GM21360 (cell line): ENCODE measurements at regions not wholly inside any gene's neighbourhood (a gene's known extent, or its start where the extent isn't known, plus 50 kb on each side); places are given as distances from the start of the nearest gene placed in this dataset.
"Not testable (repeated sequence)": the region's sequence is repeated elsewhere in the genome, so short reads cannot be mapped to it uniquely, and the experiment has no call there.

Experiments
- ATAC-seq: cut with Tn5 transposase; IDR thresholded peaks from one replicate; pipeline ENCODE4 v1.9.1; 2021; ENCODE audit warnings: mild to moderate bottlenecking, moderate library complexity; ENCODE audit not compliant: unreplicated experiment

DNA sequence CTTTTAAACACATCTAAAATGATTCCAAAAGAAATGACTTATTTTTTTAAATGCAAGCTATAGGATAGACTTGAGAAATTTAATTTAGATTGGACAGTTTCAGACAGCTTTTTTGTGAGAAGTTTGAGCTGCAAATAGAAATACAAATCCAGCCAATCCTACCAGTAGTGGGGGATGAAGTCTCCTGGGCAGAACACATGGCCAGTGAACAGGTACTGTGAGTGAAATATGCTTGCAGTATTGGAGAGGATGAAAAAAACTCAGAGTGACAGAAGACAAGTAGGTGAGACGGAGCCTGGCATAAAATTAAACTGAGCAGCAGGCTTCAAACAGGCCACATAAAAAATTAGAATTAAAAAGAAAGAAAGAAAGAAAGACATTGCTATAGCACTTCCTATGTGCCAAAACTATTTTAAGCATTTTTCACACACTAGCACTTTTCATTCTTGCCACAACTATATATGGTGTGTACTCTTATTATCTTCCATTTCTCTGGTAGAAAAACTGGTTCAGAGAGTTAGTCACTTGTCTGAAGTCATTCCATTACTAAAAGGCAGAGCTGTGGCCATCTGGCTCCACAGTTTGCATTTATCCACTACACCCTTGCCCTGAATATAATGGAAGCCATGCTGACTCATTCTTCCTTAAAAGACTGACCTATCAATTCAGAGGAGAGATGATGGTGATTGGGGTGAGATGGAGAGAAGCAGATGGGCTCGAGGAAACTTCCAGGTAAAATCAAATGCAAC, 310.2 kb upstream of the CTNND2 start:
- ATAC-seq = no peak

DNA sequence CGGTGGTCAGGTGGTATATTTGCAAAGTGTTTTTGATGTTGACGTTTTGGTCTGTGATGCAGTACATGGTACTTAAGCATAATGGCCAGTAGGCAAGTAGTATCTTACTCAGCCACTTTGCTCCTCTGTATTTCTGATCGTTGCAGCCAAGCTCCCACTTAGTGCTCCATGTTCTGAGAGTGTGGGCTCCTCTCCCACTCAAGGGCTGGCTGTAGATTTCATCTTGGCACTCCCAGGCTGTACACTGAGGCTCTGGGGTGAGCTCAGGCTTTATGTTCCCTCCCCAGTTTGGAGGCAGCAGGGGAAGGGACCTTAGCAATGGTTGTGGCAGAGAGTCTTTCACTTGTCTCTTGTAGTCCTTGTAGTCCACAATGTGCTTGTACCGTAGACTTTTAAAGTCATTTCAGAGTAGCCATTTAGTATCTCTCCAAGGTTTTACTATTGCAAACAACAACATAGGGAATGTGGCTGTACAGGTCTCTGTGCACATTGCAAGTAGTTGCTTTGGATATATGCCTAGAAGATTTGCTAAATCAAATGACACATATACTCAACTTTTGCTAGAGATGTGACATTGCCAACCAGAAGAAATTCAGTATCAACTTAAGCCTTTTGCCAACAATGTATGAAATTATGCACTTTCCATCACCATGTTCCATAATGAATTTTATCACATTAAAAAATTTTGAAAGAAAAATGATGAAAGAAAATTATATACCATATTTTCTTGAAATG, 304.3 kb upstream of the CTNND2 start:
- ATAC-seq = no peak

DNA sequence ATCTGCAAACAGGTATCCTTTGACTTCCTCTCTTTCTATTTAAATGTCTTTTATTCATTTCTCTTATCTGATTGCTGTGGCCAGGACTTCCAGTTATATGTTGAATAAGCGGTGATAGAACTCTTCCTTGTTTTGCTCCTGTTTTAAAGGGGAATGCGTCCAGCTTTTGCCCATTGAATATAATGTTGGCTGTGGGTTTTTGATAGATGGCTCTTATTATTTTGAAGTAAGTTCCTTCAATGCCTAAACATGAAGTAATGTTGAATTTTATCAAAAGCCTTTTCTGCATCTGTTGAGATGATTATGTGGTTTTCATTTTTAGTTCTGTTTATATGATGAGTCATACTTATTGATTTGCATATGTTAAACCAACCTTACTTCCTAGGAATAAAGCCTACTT, 300.5 kb upstream of the CTNND2 start:
- ATAC-seq = no peak

DNA sequence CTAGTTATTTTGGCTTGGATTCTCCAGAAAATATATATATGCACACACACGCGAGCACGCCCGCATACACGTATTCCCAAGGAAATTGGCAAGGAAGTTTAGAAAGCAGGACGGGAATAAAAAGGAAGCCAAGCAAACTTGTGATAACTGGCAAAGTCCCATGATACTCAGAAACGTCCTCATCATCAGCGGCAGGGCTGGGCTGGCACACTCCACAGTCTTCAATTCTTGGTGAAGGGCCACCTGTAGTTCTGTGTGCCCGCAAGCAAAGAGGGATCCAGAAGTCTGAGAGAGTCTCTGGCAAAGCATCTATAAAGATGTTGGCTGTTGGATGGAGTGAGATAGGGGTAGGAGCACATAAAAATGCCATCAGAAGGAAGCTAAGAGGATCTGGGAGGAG, 289.3 kb upstream of the CTNND2 start:
- ATAC-seq = no peak

DNA sequence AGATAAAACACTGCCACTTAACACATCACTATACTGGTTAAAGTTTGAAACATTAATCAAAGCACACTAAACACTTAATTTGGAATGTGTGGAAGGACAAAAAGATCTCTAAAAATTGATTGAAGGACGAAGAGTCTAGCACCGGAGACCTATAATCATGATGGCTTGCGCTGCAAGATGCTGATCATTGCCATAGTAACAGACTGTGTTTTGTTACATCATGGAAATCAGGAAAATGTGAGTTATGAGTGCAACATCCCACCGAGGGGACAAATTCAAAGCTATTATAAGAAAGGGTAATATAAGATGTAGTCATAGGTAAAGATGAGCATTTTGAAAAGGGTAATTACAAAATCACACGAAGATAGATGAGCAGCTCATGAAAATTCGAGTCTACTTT, 278.8 kb upstream of the CTNND2 start:
- ATAC-seq = no peak

DNA sequence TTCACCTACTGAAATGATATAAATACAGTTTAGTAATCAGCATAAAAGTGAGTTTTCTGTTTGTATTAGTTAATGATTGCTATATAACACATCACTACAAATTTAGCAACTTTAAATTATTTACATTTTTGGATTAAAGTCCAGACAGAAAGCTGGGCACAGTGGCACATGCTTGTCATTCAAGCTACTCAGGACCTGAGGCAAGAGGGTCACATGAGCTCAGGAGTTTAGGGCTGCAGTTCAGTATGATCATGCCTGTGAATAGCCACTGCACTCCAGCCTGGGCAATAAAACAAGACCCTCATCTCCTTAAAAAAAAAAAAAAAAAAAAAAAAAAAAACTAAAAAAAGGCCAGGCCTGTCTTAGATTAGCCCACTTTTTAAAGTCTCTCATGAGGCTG, 273.6 kb upstream of the CTNND2 start:
- no peak for ATAC-seq

DNA sequence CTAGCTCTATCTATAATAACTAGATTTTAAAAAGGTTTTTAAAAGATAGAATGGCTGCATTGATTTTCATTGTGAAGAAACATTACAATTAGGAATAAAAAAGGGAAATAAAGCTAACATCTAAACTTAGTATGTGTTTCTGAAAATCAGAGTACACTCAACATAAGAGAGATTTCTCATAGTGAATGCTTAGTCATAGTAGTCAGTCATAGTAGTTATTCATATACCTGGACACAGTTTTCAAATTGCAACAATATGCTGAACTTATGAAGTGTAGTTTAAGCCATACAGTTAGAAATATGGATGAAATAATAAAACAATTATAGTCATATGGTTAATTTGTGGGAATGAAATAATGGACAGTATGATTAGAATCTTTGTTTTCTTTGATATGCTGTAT, 273.0 kb upstream of the CTNND2 start:
- ATAC-seq = no peak

DNA sequence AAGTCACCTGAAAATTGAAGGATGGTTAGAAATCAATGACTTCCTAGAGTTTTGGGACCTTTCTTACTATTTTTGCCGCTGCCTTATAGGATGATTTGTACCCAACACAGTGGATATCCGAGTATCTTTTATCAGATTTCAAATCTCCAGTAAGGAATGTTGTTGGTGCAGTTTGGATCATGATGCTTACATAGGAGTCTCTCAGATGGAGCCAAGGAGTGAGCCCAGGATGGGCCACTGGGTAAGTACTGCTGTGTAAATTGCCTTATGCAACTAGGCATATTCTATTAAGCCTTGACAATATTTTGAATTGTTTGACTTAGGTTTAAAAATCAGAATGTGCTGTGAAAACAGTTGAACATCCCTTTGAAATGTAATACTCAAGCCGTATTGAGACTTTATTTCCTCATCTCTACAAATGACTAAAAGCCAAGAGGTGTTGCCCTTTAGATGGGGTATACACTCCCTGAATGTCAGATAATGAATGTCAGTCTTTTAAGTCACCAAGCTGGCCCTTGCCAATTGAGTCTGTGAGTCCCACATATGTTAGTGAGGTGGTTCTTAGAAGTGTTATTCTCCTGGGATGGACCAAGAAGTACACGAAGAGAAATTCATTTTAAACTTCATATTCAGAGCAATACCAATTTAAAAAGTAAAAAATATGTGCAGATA, 271.8 kb upstream of the CTNND2 start:
- no peak for ATAC-seq

DNA sequence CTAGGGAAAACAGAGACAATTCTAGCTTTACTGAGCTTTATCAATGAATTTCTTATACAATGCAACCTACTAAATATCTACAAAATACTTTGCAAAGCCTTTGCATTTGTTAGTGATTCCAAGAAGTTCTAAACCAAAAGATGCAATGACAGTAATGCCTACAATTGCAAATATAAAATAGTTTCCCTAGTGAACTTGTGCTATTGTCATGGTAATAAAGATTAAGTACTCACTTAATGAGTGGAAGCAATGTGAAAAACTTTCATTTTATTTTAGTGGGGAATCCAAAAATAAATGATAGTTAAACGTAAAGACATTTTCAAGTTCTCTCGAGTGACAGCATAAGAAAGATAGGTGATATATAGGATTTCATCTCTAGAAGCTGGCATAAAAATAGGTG, 270.5 kb upstream of the CTNND2 start:
- ATAC-seq = no peak

DNA sequence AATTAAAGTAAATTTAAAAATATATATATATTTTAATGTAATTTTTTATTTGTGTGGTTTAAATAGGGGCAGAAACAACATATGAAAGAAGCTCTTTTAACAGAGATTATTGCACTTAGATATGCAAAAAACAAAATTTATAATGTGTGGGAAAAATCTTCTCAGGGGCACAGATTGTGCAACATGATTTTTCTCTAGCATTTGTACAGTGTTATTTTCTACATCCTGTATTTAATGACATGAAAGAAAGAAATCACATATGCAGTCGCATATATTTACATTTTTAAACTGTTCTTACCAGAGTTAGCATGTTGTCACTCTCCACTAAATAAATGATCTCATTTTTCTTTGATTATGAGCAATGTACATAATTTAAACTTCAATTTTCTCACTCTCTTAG, 265.3 kb upstream of the CTNND2 start:
- ATAC-seq = no peak

DNA sequence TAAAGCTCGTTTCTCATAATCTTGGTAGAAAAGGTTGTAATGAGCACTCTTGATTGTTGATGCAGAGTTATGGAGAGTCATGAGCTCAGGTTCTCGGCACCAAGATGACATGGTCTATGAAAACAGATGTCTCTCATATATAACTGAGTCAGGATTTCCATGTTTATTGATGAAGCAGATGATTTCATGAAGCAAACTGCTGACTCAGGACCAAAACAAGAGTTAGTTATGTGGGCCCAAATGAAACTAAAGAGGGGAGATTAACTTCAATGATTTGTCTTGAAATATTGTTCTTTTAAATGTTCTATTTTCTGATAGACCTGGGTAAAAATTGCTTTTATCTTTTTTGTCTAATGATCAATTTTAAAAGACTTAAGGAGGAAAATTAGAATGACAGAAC, 258.6 kb upstream of the CTNND2 start:
- no peak for ATAC-seq

DNA sequence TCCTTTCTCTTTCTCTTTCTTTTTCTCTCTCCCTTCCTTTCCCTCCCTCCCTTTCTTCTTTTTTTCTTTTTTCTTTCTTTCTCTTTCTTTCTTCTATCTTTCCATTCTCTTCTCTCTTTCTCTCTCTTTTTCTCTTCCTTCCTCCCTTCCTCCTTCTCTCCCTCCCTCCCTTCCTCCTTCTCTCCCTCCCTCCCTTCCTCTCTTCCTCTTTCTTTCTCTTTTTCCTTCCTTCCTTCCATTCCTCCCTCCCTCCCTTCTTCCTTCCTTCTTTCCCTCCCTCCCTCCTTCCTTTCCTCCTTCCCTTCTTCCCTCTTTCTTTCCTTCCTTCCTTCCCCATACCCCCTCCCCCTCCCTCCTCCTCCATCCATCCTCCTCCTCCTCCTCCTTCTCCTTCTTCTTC, 243.3 kb upstream of the CTNND2 start:
- no peak for ATAC-seq

DNA sequence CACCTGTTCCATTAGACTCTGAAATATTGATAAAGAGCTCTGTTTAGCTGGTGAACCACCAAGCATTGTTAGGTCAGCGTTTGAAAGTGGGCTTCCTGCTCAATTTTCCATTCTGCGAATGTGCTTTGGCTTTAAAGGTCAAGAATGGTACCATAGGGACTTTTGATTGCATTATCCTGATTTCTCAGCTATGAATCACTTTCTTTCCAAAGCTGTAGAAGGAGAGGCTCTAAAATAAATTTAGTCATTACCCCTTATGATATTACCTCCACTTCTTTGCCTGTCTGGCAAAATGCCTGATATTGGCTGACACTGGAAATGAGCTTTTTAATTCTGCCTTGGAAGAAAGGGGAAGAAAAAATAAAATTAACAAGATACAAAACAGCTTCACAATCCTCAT, 237.2 kb upstream of the CTNND2 start:
- ATAC-seq = no peak

DNA sequence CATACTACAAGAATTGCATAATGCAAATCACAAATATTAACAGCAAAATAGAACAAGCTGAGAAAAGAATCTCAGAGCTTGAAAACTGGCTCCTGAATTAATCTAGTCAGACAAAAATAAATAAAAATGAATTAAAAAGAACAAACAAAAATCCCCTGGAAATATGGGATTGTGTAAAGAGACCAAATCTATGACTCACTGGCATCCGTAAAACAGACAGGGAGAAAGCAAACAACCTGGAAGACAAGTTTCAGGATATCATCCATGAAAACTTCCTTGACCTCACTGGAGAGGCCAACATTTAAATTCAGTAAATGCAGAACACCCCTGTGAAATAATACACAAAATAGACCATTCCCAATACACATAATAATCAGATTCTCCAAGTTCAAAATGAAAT, 229.3 kb upstream of the CTNND2 start:
- ATAC-seq = no peak

DNA sequence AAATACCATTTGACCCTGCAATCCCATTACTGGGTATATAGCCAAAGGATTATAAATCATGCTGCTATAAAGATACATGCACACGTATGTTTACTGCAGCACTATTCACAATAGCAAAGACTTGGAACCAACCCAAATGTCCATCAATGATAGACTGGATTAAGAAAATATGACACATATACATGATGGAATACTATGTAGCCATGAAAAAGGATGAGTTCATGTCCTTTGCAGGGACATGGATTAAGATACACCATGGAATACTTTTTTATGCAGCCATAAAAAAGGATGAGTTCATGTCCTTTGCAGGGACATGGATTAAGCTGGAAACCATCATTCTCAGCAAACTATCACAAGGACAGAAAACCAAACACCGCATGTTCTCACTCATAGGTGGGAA, 226.8 kb upstream of the CTNND2 start:
- not testable (repeated sequence) for ATAC-seq

DNA sequence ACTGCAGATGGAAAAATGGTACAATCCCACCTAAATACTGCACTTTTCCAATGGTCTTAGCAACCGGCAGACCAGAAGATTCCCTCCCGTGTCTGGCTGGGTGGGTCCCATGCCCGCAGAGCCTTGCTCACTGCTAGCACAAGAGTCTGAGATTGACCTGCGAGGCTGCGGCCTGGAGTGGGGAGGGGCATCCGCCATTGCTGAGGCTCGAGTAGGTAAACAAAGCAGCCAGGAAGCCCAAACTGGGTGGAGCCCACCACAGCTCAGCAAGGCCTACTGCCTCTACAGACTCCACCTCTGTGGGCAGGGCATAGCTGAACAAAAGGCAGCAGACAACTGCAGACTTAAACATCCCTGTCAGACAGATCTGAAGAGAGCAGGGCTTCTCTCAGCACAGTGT, 221.6 kb upstream of the CTNND2 start:
- no peak for ATAC-seq

DNA sequence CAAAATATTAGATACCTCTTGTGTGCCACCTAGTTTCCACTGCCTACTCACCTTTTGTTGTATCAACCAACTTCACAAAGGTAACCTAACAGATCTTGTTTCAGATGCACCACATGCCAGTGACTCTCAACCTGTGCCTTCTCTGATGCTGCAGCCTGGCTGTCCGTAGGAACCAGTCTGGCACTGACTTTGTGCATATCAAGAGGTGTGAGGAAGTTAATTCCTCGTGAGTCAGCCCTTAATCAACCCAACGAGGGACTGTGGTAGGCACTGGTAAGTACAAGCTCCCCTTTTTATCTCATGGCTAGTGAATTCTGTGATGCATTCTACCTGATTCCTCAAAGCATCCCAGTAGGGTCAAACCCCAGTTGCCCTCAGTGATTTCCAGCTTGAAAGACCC, 215.4 kb upstream of the CTNND2 start:
- ATAC-seq = no peak

DNA sequence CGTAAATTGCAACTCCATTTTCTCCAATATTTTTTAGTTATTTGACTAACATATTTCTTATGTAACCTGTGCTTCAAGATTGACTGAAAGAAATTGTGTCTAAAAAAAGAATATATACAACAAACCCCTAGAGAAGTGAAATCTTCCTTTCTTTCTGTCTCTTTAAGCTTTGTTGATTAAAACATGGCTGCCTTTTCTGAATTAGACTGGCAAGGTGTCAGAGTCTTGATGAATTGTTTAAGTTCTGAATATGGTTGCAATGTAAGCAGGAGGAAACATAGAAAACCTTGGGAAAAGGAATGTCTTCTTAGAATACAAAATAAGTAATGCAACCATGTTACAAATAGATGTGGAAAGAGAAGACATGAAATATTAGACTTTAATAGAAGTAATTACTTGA, 209.8 kb upstream of the CTNND2 start:
- ATAC-seq = no peak

DNA sequence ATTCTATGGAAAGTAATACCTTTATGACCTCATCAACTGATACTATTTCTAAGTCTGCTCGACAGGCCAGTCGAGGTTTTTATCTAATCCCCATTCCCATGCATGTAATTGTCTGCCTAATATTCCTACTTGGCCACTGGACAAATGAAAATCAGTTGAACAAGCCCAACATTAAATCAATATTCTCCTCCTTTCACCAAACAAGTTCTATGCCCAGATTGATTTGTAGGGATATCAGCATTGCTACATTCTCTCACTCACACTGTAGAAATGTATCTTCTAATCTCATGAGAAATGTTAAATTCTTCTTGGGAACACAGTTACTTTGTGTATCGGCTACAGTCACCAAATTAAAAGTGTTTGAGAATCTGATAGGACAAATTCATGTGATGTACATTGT, 208.8 kb upstream of the CTNND2 start:
- ATAC-seq = no peak

DNA sequence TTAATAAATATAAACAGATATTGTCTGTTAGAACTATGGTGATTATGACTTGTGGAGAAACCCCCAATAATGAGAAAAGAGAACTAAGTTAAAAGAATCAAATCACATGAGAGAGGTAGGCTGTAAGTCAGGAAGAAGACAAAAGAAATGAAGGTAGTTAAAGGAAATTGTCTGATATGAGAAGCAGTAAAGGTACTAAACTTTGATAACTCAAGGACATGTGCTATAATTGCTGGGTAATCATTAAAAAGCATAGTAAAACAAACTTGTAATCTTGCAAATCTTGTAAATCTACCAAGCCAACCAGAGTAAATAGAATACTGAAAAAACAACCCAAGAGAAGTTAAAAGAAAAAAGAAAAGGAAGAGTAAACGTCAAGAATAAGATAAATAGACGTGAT, 207.0 kb upstream of the CTNND2 start:
- no peak for ATAC-seq

DNA sequence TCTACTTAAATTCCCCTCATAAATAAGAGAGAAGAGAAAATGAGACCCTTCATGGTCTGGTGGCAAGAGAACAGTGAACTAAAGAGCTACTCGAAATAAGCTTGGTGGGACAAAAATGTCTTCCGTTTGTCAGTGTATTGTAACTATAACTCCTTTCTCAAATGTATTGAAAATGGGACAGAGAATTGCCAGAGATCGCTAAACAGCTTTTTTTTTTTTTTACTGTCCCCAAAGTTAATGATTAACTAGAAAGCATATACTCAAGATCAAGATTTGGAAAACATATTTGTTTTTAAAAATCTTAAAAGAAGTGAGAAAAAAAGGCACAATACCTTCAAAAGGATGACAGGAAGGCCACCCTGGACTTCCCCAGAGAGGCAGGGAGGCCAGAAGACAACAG, 206.4 kb upstream of the CTNND2 start:
- no peak for ATAC-seq

DNA sequence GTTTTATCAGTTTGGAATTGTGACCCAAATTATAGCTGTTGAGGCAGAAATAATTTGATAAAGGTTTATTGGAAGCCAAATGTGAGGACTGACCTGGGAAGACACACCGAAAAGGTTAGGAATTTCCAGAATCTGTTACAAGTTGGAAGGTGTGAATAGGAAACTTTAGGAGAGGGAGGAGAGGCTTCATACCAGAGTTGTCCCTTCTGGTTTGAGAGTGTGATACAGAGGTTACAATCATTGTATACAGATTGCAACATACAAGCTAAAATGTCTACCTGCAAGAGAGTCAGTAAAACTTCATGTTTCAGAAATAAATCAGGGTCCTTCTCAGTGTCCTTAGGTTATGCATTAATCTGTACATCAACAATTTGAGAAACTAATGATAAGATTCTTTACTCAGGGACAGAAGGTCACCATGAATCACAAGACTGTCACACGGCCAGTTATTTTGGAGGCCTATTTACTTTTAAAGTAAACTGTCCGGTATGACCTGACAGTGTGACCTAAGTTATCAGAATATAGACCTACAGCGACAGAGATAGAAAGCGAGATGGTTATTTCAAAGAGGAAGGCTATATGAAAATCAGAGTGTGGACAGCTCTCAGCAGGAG, 204.9 kb upstream of the CTNND2 start:
- ATAC-seq = no peak
